ENCODE measurements at regions not wholly inside any gene's neighbourhood (a gene's known extent, or its start where the extent isn't known, plus 50 kb on each side); places are given as distances from the start of the nearest gene placed in this dataset.

GRCh38 chr9:27835286-27835685 lies 262.0 kb upstream of the C9orf72 start:
- DNase-seq = no peak
- H3K27me3 ChIP-seq (ENCODE audit: control insufficient read depth in 1 of 2, insufficient read depth in 1 of 2, low read length in 2 of 2) = peaks cover 0 to 3% of the 10 kb centered on the region in 2 experiments
- no peak overlapping the region for H2BK120ac ChIP-seq (ENCODE audit: low read depth, low read length)
- H3K4ac ChIP-seq (ENCODE audit: low read depth in 1 of 2, low read length in 2 of 2) = no peak overlapping the region
- H3K79me1 ChIP-seq (replicated peaks; ENCODE audit: low read length, poor library complexity, severe bottlenecking) = no peaks in the 10 kb centered on the region
- 92% methylated on average over 3 of the region's 3 CpGs for WGBS
- H2BK15ac ChIP-seq (ENCODE audit: low read depth, poor library complexity, severe bottlenecking) = no peak overlapping the region
- no peak overlapping the region for H3K18ac ChIP-seq (ENCODE audit: low read depth in 1 of 2, low read length in 2 of 2)
- no peak overlapping the region for H3K4me2 ChIP-seq (ENCODE audit: low read length, poor library complexity, severe bottlenecking)
- H3K23ac ChIP-seq (ENCODE audit: low read length in 2 of 2) = no peak overlapping the region
- no peak overlapping the region for H2BK12ac ChIP-seq (ENCODE audit: low read length in 2 of 2)
- H3K4me1 ChIP-seq (ENCODE audit: control insufficient read depth, insufficient read depth, low read depth, low read length) = no peaks in the 10 kb centered on the region
- H4K91ac ChIP-seq (ENCODE audit: low read length) = no peak overlapping the region
- H2BK5ac ChIP-seq (ENCODE audit: low read depth, low read length, poor library complexity, severe bottlenecking) = no peak overlapping the region
- peak overlapping the region in 1 of 2 experiments; percentile 75 for H3K14ac ChIP-seq (ENCODE audit: low read length in 2 of 2)
- H3K36me3 ChIP-seq (ENCODE audit: control insufficient read depth in 1 of 2, insufficient read depth in 2 of 2, low read depth in 1 of 2, low read length in 2 of 2) = no peaks in the 10 kb centered on the region
- H3K4me3 ChIP-seq (ENCODE audit: insufficient read depth in 1 of 2, low read depth in 1 of 2, low read length in 2 of 2) = no peak overlapping the region
- H3K9ac ChIP-seq (ENCODE audit: low read length) = no peak overlapping the region
- no peak overlapping the region for H4K8ac ChIP-seq (ENCODE audit: low read length)
- H2AK5ac ChIP-seq (ENCODE audit: low read length, severe bottlenecking) = no peak overlapping the region
- H3K27ac ChIP-seq (ENCODE audit: low read length, poor library complexity, severe bottlenecking) = no peak overlapping the region
- no peaks in the 10 kb centered on the region for H3K9me3 ChIP-seq (ENCODE audit: control insufficient read depth, low read length)
- H2AFZ ChIP-seq (ENCODE audit: low read depth, low read length) = no peak overlapping the region

GRCh38 chr9:27835746-27836145 lies 262.5 kb upstream of the C9orf72 start:
- WGBS = 96% methylated on average over 6 of the region's 6 CpGs
- H4K91ac ChIP-seq (ENCODE audit: low read length) = no peak overlapping the region

GRCh38 chr9:27836661-27837401 lies 263.6 kb upstream of the C9orf72 start:
- Histone ChIP-seq H2AFZ (ENCODE audit: low read depth, low read length) (no peak overlapping the region), H3K9me3 (ENCODE audit: control insufficient read depth, low read length) (no peaks in the 10 kb centered on the region), H3K14ac (ENCODE audit: low read length in 2 of 2) (no peak overlapping the region), H3K4me1 (ENCODE audit: control insufficient read depth, insufficient read depth, low read depth, low read length) (no peaks in the 10 kb centered on the region), H4K91ac (ENCODE audit: low read length) (no peak overlapping the region), H3K27me3 (ENCODE audit: control insufficient read depth in 1 of 2, insufficient read depth in 1 of 2, low read length in 2 of 2) (peaks cover 0 to 3% of the 10 kb centered on the region in 2 experiments), H2BK15ac (ENCODE audit: low read depth, poor library complexity, severe bottlenecking) (no peak overlapping the region), H3K79me1 (replicated peaks; ENCODE audit: low read length, poor library complexity, severe bottlenecking) (no peaks in the 10 kb centered on the region), H2BK5ac (ENCODE audit: low read depth, low read length, poor library complexity, severe bottlenecking) (no peak overlapping the region), H3K18ac (ENCODE audit: low read depth in 1 of 2, low read length in 2 of 2) (no peak overlapping the region), H3K4me2 (ENCODE audit: low read length, poor library complexity, severe bottlenecking) (no peak overlapping the region), H3K4me3 (ENCODE audit: insufficient read depth in 1 of 2, low read depth in 1 of 2, low read length in 2 of 2) (no peak overlapping the region), H2BK12ac (ENCODE audit: low read length in 2 of 2) (no peak overlapping the region), H3K27ac (ENCODE audit: low read length, poor library complexity, severe bottlenecking) (no peak overlapping the region), H3K4ac (ENCODE audit: low read depth in 1 of 2, low read length in 2 of 2) (no peak overlapping the region), H4K8ac (ENCODE audit: low read length) (no peak overlapping the region), H2AK5ac (ENCODE audit: low read length, severe bottlenecking) (no peak overlapping the region), H3K36me3 (ENCODE audit: control insufficient read depth in 1 of 2, insufficient read depth in 2 of 2, low read depth in 1 of 2, low read length in 2 of 2) (no peaks in the 10 kb centered on the region), H3K9ac (ENCODE audit: low read length) (no peak overlapping the region), H3K23ac (ENCODE audit: low read length in 2 of 2) (no peak overlapping the region), H2BK120ac (ENCODE audit: low read depth, low read length) (no peak overlapping the region)
- 91% methylated on average over 7 of the region's 7 CpGs for WGBS
- no peak for DNase-seq

More at GRCh38 chr9:27835746-27836145, 262.5 kb upstream of the C9orf72 start:
- H3K36me3 ChIP-seq (ENCODE audit: control insufficient read depth in 1 of 2, insufficient read depth in 2 of 2, low read depth in 1 of 2, low read length in 2 of 2) = no peaks in the 10 kb centered on the region
- no peak overlapping the region for H2BK15ac ChIP-seq (ENCODE audit: low read depth, poor library complexity, severe bottlenecking)
- no peaks in the 10 kb centered on the region for H3K4me1 ChIP-seq (ENCODE audit: control insufficient read depth, insufficient read depth, low read depth, low read length)
- H2AK5ac ChIP-seq (ENCODE audit: low read length, severe bottlenecking) = no peak overlapping the region
- no peak overlapping the region for H3K9ac ChIP-seq (ENCODE audit: low read length)
- no peak overlapping the region for H3K4ac ChIP-seq (ENCODE audit: low read depth in 1 of 2, low read length in 2 of 2)
- H3K4me2 ChIP-seq (ENCODE audit: low read length, poor library complexity, severe bottlenecking) = no peak overlapping the region
- H3K27ac ChIP-seq (ENCODE audit: low read length, poor library complexity, severe bottlenecking) = no peak overlapping the region
- H2BK120ac ChIP-seq (ENCODE audit: low read depth, low read length) = no peak overlapping the region
- no peak for DNase-seq
- H2AFZ ChIP-seq (ENCODE audit: low read depth, low read length) = no peak overlapping the region
- H3K27me3 ChIP-seq (ENCODE audit: control insufficient read depth in 1 of 2, insufficient read depth in 1 of 2, low read length in 2 of 2) = peaks cover 0 to 3% of the 10 kb centered on the region in 2 experiments
- H3K23ac ChIP-seq (ENCODE audit: low read length in 2 of 2) = no peak overlapping the region
- H3K9me3 ChIP-seq (ENCODE audit: control insufficient read depth, low read length) = no peaks in the 10 kb centered on the region
- no peak overlapping the region for H4K8ac ChIP-seq (ENCODE audit: low read length)
- no peaks in the 10 kb centered on the region for H3K79me1 ChIP-seq (replicated peaks; ENCODE audit: low read length, poor library complexity, severe bottlenecking)
- no peak overlapping the region for H3K14ac ChIP-seq (ENCODE audit: low read length in 2 of 2)
- H3K18ac ChIP-seq (ENCODE audit: low read depth in 1 of 2, low read length in 2 of 2) = no peak overlapping the region
- H2BK5ac ChIP-seq (ENCODE audit: low read depth, low read length, poor library complexity, severe bottlenecking) = no peak overlapping the region
- H3K4me3 ChIP-seq (ENCODE audit: insufficient read depth in 1 of 2, low read depth in 1 of 2, low read length in 2 of 2) = no peak overlapping the region
- H2BK12ac ChIP-seq (ENCODE audit: low read length in 2 of 2) = no peak overlapping the region

GRCh38 chr9:27838876-27839275 lies 265.6 kb upstream of the C9orf72 start:
- DNase-seq = no peak
- Histone ChIP-seq H2BK12ac (ENCODE audit: low read length in 2 of 2) (no peak overlapping the region), H2AK5ac (ENCODE audit: low read length, severe bottlenecking) (no peak overlapping the region), H3K4me2 (ENCODE audit: low read length, poor library complexity, severe bottlenecking) (no peak overlapping the region), H3K9ac (ENCODE audit: low read length) (no peak overlapping the region), H3K9me3 (ENCODE audit: control insufficient read depth, low read length) (no peaks in the 10 kb centered on the region), H4K91ac (ENCODE audit: low read length) (no peak overlapping the region), H3K18ac (ENCODE audit: low read depth in 1 of 2, low read length in 2 of 2) (no peak overlapping the region), H2BK5ac (ENCODE audit: low read depth, low read length, poor library complexity, severe bottlenecking) (no peak overlapping the region), H3K36me3 (ENCODE audit: control insufficient read depth in 1 of 2, insufficient read depth in 2 of 2, low read depth in 1 of 2, low read length in 2 of 2) (no peaks in the 10 kb centered on the region), H3K27ac (ENCODE audit: low read length, poor library complexity, severe bottlenecking) (no peak overlapping the region), H3K23ac (ENCODE audit: low read length in 2 of 2) (no peak overlapping the region), H3K14ac (ENCODE audit: low read length in 2 of 2) (no peak overlapping the region), H3K4me1 (ENCODE audit: control insufficient read depth, insufficient read depth, low read depth, low read length) (no peaks in the 10 kb centered on the region), H3K4me3 (ENCODE audit: insufficient read depth in 1 of 2, low read depth in 1 of 2, low read length in 2 of 2) (no peak overlapping the region), H2BK15ac (ENCODE audit: low read depth, poor library complexity, severe bottlenecking) (no peak overlapping the region), H2AFZ (ENCODE audit: low read depth, low read length) (no peak overlapping the region), H4K8ac (ENCODE audit: low read length) (no peak overlapping the region), H3K4ac (ENCODE audit: low read depth in 1 of 2, low read length in 2 of 2) (no peak overlapping the region), H2BK120ac (ENCODE audit: low read depth, low read length) (no peak overlapping the region), H3K79me1 (replicated peaks; ENCODE audit: low read length, poor library complexity, severe bottlenecking) (no peaks in the 10 kb centered on the region), H3K27me3 (ENCODE audit: control insufficient read depth in 1 of 2, insufficient read depth in 1 of 2, low read length in 2 of 2) (peaks cover 0 to 3% of the 10 kb centered on the region in 2 experiments)
- WGBS = over 99% methylated on average over 3 of the region's 3 CpGs
